OCI-LY7 (cell line): ENCODE measurements at regions not wholly inside any gene's neighbourhood (a gene's known extent, or its start where the extent isn't known, plus 50 kb on each side); places are given as distances from the start of the nearest gene placed in this dataset.

ENCODE experiments used
- EZH2phosphoT487 ChIP-seq: fragments of 200-600 bp; sonication (generic); IDR thresholded peaks from 2 replicates; pipeline ENCODE4 v1.6.1; 2018; ENCODE audit warnings: low read depth, borderline replicate concordance, mild to moderate bottlenecking, mixed run types, antibody characterized with exemption, low read length, moderate library complexity, mixed read lengths
- TF ChIP-seq, protein P1 (sequence below): fragments of 200-600 bp; sonication (generic); conservative IDR thresholded peaks from 2 replicates; pipeline ENCODE4 v1.5.1; 2014; ENCODE audit warnings: mild to moderate bottlenecking, antibody characterized with exemption, low read length, moderate library complexity, mixed read lengths

DNA sequence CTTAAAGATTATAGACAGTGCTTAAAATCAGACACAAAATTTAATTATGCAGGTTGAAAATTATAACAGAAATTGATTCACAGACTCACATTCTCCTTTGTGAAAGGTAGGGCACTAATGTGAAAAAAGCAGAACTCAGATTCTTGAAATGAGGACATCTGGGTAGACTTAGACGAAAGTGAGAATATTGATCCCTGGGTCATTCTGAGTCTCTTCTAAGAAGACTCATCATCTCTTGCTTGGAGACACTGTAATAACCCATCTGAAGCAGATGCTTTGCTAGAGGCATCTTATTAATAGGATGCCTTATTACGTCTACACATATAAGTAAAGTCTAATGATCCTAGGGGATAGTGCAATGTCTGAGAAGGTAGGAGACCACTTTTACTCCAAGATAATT, 274.4 kb downstream of the HINT1 start:
- TF ChIP-seq, protein P1, sequence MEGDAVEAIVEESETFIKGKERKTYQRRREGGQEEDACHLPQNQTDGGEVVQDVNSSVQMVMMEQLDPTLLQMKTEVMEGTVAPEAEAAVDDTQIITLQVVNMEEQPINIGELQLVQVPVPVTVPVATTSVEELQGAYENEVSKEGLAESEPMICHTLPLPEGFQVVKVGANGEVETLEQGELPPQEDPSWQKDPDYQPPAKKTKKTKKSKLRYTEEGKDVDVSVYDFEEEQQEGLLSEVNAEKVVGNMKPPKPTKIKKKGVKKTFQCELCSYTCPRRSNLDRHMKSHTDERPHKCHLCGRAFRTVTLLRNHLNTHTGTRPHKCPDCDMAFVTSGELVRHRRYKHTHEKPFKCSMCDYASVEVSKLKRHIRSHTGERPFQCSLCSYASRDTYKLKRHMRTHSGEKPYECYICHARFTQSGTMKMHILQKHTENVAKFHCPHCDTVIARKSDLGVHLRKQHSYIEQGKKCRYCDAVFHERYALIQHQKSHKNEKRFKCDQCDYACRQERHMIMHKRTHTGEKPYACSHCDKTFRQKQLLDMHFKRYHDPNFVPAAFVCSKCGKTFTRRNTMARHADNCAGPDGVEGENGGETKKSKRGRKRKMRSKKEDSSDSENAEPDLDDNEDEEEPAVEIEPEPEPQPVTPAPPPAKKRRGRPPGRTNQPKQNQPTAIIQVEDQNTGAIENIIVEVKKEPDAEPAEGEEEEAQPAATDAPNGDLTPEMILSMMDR = no peak
- no peak for TF ChIP-seq EZH2phosphoT487
